ENCODE measurements at regions not wholly inside any gene's neighbourhood (a gene's known extent, or its start where the extent isn't known, plus 50 kb on each side); places are given as distances from the start of the nearest gene placed in this dataset.
"Not testable (repeated sequence)": the region's sequence is repeated elsewhere in the genome, so short reads cannot be mapped to it uniquely, and the experiment has no call there.

DNA sequence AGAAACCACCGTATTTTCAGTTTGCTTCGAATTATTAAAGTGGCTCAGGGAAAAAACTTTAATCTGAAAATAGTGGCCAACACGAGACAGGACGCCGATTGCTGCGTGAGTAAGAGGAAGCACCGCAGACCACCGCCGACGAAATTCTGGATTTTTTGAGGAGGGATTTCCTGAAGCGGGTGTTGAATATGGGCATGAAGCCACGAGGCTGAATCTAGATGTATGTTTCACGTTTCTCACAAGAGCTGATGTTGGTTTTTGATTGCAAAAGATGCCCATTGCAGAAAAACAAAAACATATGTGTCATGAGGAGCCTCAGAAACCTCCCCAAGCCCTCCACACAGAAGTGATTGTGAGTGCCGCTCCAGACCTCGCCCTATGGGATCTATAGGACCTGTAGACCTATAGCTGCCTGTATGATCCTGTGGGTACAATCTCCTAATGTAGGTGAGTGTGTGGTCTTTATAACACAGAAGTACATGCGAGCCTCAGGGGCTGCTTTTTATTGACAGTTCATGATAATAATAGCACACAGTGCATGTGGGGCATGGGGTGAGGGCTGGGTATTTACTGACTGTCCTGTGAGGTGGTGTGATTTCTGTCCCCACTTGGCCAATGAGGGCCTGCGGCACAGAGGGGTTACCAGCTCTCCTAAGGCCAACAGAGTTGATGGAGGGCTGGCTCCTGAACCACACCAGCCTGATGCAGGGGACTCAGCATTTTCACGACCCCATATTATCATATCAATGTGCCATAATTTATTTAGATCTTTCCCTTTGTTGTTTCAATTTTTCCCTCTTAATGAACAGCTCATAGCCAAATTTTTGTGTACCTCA lies 243.9 kb downstream of the DLL1 start:
- no peak for DNase-seq (ENCODE audit: low read depth, low spot score)

DNA sequence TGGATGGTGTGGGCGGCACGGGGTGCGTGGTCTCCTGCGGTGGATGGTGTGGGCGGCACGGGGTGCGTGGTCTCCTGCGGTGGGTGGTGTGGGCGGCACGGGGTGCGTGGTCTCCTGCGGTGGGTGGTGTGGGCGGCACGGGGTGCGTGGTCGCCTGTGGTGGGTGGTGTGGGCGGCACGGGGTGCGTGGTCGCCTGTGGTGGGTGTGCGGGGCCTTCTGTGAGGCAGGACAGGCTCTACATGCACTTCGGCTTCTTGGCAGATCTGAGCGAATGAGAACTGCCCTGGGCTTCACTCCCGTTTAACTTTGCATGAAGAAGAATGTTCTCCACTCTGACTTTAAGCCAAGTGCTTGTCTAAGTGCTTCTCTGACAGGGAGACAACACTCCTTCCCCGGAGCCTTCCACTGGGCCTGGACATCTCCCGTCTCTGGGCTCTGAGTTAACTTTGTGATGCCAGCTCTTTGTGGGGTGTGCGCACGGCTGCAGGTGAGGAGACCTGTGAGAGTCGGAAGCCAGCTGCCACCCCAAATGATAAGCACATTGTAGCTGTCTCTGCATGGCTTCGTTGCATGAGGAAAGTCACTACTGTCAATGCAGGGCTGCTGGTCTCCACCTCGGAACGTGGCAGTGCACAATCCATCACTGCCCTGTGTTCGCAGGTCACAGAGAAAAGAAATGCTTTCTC lies 244.8 kb downstream of the DLL1 start:
- no peak for DNase-seq (ENCODE audit: low read depth, low spot score)

DNA sequence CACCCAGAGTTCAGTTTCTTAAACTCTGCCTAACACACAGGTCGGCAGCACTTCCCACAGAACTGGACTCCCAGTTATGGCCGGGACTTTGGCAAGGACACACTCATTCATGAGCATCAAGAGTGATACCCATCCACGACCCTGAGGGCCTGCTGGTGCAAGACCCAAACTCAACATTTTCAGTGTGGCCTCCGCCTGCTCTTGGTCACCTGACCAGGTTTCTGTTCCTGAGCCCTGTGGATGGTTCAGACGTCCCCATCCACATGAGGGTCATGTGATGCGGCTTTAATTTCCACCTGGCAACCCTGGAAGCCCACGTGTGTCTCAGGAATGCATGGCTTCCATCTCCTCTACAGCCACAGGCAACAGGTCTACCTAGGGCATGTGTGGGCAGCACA lies 245.3 kb downstream of the DLL1 start:
- no peak for DNase-seq (ENCODE audit: low read depth, low spot score)

DNA sequence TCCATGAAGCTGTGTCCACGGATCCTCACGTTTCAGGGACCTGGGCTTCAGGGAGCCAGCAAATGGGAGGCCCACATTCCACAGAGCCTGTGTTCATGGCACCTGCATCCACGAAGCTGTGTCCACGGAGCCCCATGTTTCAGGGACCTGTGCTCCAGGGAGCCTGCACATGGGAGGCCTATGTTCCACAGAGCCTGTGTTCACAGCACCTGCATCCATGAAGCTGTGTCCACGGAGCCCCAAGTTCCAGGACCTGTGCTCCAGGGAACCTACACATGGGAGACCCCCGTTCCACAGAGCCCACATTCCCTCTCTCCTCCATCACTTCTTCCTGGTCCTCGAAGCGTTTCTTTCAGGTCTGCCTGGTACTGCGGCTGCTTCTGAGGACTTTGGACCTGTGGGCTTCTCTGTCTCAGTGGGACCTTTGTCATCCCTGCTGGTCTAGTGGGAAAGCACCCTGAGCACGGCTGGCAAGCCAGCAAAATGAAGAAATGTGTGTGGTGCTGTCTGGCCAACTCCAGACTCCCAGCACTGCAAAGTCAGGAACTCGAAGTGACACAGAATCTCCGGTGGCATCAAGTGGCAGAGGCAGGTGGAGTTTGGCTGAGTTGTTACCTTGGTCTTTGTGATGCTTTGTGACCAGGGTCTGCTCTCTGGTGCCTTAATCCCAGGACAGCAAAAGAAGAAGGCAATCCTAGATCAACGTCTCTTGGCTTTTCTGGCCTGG lies 245.9 kb downstream of the DLL1 start:
- no peak for DNase-seq (ENCODE audit: low read depth, low spot score)

DNA sequence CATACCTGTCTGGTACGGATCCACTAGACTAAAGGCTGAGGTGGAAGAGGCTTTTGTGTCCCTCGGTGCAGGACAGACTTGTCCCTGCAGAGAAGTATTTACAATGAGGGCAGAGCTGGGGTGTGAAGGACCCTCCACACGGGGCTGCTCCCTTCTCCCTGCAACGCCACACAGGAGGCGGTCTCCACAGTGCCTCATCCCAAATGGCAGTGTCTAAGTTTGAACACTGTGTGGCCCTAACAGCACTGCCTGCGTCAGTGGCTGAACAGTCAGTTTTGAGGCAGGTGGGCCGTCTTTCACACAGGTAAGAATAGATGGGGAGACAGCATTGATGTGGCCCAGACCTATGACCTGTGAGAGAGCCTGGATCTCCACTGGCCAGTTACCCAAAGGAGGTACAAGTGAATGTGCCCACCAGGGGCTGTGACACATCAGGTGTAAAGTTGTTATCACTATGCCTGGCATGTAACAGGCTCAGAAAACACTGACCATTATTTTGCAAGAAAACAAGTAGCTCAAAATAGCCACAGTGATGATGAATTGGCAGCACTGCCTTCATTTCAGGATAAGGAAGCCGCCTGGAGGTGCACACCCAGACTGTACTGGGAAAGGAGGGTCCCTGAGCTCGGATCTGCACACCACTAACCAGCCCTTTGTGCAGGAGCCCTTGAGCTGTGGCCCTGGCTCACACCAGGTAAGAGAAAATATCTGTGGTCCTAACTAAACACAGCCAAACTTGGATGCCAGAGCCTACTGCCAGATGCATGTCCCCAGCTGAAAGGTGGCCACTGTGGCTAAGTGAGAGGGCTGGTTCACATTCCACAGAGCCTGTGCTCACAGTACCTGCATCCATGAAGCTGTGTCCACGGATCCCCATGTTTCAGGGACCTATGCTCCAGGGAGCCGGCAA lies 246.7 kb downstream of the DLL1 start:
- DNase-seq (ENCODE audit: low read depth, low spot score) = no peak

DNA sequence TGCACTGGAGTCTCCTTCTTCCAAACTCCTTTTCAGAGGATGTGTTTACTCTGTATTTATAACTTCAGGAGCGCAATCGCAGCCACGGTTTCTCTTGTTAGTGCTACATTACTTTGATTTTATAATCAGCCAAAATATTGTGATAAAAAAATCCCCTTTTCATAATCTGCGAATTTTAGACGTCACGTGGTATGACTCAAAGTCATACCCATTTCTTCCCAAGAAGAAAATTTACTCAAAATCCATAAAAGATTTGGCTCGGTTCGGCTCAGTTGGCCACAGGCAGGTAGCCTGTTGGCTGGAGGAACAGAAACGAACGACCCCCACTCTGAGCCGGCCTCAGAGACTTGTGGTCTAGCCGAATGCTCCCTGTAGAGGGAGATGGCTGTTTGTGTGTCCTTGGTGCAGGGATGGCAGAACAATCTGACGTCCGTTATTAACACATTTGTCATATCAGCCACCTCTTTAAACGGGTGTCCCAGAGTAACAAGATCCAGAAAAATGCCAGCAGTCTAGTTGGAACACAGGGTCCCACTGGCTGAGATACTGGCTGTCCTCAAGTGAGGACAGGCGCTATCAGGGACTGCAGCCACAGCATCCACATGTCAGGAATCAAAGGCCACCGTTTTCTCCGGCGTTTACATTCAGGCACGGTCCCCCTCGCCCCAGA lies 247.6 kb downstream of the DLL1 start:
- DNase-seq (ENCODE audit: low read depth, low spot score) = no peak

DNA sequence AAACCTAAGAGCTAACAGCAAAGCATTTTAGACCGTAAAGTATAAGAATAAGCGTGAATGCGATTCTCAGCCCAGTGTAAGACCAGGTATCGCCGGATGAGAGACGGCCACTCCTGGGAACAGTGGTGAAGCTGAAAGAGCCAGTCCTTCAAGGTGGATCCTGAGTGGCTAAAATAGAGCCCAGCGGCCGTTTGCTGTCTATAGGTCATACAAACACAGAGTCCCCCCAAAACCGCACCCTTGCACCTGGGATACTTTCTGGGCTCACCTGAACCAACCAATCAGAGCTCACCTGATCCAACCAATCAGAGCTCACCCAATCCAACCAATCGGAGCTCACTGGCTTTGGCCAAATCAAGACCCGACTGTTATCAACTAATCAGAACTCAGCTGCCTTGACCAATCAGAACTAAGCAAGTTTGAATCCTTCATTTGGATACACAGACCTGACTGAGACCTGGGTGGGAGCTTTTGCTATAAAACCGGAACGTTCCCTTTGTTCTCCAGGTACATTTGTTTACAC lies 248.2 kb downstream of the DLL1 start:
- no peak for DNase-seq (ENCODE audit: low read depth, low spot score)

DNA sequence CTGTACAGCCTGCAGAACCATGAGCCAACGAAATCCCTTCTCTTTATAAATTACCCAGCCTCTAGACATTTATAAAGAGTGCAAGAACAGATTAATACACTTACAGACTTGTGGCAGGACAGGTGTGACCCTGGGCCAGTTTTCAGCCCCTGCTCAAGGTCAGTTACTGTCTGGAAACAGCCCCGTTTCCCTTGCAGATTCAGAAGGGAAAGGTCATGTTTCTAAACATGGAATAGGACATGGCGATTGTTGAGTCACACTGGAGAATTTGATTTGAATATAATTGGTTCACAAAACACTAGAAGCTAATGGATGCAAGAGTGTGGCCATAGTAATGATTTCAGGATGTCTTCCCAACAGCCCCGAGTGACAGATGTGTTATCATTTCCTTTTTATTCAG lies 248.8 kb downstream of the DLL1 start:
- DNase-seq (ENCODE audit: low read depth, low spot score) = no peak

DNA sequence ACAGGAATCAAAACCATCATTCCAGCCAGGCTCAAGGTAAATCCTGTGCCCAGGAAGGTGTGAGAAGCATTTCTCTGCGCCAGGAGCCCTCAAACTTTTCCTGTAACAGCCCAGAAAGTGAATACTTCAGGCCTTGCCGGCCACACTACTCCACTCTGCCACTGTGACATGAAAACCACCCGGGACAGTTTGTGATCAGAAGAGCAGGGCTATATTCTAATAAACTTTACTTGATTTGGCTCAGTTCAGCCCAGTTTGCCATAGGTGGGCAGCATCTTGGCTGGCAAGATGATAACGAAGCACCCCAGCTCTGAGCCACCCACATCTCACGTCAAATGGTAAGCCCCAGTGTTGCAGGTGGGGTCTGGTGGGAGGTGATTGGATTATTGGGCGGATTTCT lies 249.4 kb downstream of the DLL1 start:
- DNase-seq (ENCODE audit: low read depth, low spot score) = no peak

DNA sequence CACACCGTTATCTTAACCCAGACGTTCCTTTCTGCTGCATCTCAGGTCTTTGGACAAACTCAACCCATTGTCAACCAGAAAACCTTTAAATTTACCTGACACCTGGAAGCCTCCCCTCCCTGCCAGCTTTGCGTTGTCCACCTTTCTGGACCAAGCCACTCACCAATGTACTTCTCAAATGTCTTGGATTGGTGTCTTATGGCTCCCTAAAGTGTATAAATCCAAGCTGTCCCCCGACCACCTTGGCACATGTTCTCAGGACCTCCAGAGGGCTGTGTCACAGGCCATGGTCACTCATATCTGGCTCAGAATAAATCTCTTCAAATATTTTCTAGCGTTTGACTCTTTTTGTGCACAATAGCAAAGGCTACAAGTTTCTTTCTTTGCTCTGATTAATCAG lies 250.0 kb downstream of the DLL1 start:
- DNase-seq (ENCODE audit: low read depth, low spot score) = no peak

DNA sequence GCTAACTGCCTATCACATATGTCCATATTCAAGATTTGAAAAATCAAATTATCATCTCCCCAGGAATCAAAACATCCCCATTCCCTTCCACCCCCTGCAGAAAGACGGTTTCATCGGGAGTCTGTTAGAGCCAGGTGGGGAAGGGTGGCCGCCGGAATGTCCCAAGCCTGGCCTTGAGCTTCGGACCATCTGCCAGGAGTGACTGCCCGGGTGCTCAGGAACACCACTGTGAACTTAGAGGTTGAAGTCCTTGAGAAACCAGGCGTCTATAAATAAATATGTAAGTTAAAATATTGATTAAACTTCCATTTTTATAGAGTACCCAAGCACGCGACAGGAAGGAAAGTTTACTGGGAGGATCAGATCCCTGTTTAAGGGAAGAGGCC lies 250.8 kb downstream of the DLL1 start:
- DNase-seq (ENCODE audit: low read depth, low spot score) = no peak

DNA sequence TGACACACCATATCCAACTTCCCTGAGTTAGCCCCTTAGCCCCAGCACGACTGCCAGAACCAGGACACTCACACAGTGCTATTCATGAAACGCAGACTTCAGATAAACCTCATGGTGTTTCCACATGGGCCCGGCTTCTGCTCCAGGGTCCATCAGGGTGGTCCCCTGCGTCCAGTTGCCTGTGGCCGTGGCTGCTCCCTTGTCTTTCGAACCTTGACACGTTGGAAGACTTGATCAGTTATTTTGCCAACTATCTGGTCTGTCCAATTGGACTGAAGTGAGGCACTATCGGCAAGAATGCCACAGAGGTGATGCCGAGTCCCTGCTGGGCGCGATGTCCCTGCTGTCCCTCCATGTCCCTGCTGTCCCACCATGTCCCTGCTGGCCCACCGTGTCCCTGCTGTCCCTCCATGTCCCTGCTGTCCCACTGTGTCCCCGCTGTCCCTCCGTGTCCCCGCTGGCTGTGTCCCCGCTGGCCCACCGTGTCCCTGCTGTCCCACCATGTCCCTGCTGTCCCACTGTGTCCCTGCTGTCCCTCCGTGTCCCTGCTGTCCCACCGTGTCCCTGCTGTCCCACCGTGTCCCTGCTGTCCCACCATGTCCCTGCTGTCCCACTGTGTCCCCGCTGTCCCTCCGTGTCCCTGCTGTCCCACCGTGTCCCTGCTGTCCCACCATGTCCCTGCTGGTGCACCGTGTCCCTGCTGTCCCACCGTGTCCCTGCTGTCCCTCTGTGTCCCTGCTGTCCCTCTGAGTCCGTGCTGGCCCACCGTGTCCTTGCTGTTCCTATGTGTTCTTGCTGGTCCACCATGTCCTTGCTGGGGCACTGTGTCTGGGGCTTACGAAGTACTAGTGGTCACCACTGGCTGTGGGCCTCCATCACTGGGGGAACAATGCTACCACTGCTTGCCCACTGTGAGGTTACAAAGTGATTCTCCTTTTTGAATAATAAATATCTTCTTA lies 251.4 kb downstream of the DLL1 start:
- no peak for DNase-seq (ENCODE audit: low read depth, low spot score)

DNA sequence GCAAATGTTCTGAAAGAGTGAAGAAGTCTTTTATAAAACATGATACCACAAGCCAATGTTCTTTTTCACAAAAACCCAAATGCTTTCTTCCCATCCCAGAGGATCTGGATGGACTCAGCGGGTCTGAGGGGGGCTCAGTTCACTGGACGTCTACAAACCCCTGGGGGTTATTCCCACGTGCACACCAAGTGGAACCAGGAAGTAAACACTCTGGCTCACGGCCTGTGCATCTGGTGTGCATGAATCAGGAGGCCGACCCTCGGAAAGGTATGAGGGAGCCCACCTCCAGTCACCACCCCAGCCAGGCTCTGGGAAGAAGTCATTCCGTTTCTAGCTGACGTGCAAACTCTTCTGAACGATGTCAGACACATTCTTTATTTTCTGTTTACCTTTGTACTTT lies 252.2 kb downstream of the DLL1 start:
- no peak for DNase-seq (ENCODE audit: low read depth, low spot score)

DNA sequence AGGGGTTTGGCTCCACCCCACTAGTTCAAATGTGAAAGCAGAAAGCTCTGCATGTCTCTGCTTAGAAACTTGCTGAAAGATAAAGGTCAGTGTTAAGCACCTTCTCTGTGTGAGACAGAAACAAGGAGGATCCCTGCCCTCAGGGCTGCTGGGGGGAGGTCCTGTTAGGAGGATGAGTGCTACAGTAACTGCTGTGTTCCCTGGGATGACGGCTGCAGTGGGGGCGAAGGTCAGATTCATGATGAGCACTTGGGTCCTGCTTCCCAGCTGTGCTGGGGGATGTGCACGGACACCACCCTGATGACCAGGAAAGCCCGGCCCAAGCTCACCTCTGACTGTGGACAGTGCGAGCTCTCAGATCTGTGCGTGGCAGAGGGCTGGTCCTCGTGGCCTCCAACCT lies 252.6 kb downstream of the DLL1 start:
- DNase-seq (ENCODE audit: low read depth, low spot score) = no peak

DNA sequence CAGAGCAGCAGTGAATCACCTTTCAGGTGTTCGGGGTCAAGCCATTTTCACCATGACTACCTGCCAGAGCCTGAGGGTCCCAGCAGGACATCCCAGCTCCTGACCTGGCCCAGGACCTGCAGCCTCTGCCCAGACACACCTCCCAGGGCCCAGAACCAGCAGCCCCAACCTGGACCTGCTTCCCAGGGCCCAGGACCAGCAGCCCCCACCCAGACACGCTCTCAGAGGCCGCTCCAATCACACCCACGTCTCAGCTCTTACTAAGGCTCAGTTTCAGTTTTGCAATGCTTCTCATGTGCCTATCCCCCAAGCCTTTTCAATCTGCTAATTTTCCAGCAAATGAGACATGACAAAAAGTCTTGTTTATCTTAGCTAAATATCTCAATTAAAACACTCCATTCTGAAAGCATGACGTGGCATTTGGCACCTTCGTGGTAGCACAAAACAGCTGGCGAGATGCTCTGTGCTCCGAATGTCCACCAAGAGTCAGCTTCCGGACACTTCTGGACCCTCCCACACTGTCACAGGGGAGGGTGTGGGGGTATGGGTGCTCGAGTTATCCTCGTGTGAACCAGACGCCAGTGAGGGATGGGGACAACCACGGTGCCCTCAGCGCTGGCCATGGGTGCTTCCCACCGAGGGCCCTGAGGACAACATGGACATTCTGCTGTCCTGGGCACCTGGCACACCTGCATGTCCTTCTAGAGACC lies 253.2 kb downstream of the DLL1 start:
- DNase-seq (ENCODE audit: low read depth, low spot score) = no peak

DNA sequence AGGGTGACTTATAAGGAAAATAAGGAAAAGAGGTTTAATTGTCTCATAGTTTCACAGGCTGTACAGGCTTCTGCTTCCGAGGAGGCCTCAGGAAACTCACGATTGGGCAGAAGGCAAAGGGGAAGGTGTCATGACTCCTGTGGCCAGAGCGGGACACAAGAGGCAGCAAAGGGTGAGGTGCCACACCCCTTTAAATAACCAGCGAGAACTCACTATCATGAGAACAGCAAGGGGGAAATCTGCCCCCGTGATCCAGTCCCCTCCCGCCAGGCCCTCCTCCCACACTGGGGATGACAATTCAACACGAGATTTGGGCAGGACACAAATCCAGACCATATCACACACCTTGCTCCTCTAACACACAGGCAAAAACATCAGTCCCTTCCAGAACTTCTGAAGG lies 254.0 kb downstream of the DLL1 start:
- DNase-seq (ENCODE audit: low read depth, low spot score) = no peak

DNA sequence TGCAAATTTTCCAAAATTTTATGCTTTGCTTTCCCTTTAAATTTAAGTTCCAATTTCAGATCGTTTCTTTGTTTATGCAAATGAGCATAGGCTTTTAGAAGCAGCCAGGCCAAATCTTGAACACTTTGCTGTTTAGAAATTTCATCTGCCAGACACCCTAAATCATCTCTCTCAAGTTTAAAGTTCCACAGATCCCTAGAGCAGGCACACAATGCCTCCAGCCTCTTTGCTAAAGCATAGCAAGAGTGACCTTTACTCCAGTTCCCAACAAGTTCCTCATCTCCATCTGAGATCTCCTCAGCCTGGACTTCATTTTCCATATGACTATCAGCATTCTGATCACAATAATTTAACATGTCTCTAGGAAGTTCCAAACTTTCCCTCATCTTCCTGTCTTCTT lies 254.5 kb downstream of the DLL1 start:
- DNase-seq (ENCODE audit: low read depth, low spot score) = not testable (repeated sequence)

DNA sequence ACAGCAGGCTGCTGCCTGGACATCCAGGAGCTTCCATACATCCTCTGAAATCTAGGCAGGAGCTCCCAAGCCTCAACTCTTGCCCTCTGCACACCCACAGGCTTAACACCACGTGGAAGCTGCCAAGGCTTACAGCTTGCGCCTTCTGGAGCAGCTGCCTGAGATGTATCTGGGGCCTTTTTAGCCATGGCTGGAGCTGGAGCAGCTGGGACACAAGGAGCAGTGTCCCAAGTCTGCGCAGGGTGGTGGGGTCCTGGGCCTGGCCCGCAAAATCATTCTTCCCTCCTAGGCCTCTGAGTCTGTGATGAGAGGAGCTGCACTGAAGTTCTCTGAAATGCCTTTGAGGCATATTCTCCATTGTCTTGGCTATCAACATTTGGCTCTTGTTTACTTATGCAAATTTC lies 255.0 kb downstream of the DLL1 start:
- no peak for DNase-seq (ENCODE audit: low read depth, low spot score)

DNA sequence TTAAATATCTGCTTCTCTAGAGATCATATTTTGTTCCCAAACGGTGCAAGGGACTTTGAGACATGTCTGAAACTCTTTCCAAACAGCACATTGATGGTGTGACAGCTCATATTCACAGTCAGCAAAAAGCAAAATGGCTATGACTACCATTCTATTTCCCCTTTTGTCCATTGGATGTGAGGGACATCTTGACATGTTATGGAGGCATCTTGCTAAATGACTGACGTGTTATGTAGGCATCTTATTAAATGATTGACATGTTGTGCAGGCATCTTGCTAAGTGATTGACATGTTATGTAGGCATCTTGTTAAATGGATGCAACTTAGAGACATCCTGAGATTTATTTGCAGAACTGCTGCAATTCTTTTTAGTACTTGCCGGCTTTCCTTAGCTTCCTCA lies 255.8 kb downstream of the DLL1 start:
- no peak for DNase-seq (ENCODE audit: low read depth, low spot score)
